Tibial nerve (tissue), 4 donors: ENCODE measurements at regions not wholly inside any gene's neighbourhood (a gene's known extent, or its start where the extent isn't known, plus 50 kb on each side); places are given as distances from the start of the nearest gene placed in this dataset.
"Not testable (repeated sequence)": the region's sequence is repeated elsewhere in the genome, so short reads cannot be mapped to it uniquely, and the experiment has no call there.

Experiments
- DNase-seq, 2 donors: peaks; one replicate each; pipeline ENCODE4 v3.0.0-alpha.2; 2019; ENCODE audit warnings: low spot score in 2 of 2
- H3K27ac ChIP-seq, 4 donors: fragments of 200-600 bp; sonication (generic) in 3 of 4; one replicate each; pipeline ENCODE4 v1.5.1; 2017 to 2019; ENCODE audit warnings: mild to moderate bottlenecking in 1 of 4
- H3K27me3 ChIP-seq, 2 donors: fragments of 200-600 bp; sonication (generic) in 1 of 2; one replicate each; pipeline versions ENCODE4 v1.5.1 to v1.6.0; 2017 to 2019
- H3K36me3 ChIP-seq, 3 donors: fragments of 200-600 bp; sonication (generic); one replicate each; pipeline ENCODE4 v1.5.1; 2018 to 2019
- H3K4me1 ChIP-seq, 4 donors: fragments of 200-600 bp; sonication (generic) in 3 of 4; one replicate each; pipeline ENCODE4 v1.5.1; 2017 to 2019
- H3K4me3 ChIP-seq, 4 donors: fragments of 200-600 bp; sonication (generic) in 3 of 4; one replicate each; pipeline ENCODE4 v1.5.1; 2017 to 2019; ENCODE audit warnings: mild to moderate bottlenecking in 1 of 4, moderate library complexity in 1 of 4
- H3K9me3 ChIP-seq, 4 donors: fragments of 200-600 bp; sonication (generic) in 3 of 4; one replicate each; pipeline ENCODE4 v1.5.1; 2017 to 2019
- CTCF ChIP-seq, 5 experiments: fragments of 200-600 bp in 3 of 5; fragments of 450-650 bp in 2 of 5; sonication (generic) in 3 of 5; IDR thresholded peaks; one replicate each; pipeline ENCODE4 v1.5.1; 2016 to 2019; ENCODE audit warnings: antibody characterized with exemption in 5 of 5, mild to moderate bottlenecking in 3 of 5, moderate library complexity in 2 of 5
- EP300 ChIP-seq, 2 donors: sonication (generic); formaldehyde crosslinking; IDR thresholded peaks; one replicate each; pipeline ENCODE4 v1.6.1; 2017; ENCODE audit warnings: antibody characterized with exemption in 2 of 2, mild to moderate bottlenecking in 1 of 2
- POLR2A ChIP-seq, 2 donors: fragments of 450-650 bp; IDR thresholded peaks; one replicate each; pipeline ENCODE4 v1.6.1; 2017; ENCODE audit warnings: antibody characterized with exemption in 2 of 2, mild to moderate bottlenecking in 2 of 2, moderate library complexity in 2 of 2
- WGBS, 2 donors: methylation state at CpG; one replicate each; pipeline ENCODE4 v1.1.5; 2018; 5-methylcytosine and 5-hydroxymethylcytosine counted together

- 71% methylated on average over 1 of the region's 1 CpG for WGBS, 2 donors
- DNase-seq = no peak
- TF ChIP-seq EP300 (IDR thresholded peaks at IDR 0.05) = no peak
- no peak for TF ChIP-seq POLR2A (IDR thresholded peaks at IDR 0.05)
- TF ChIP-seq CTCF (IDR thresholded peaks at IDR 0.05) = no peak
- Histone ChIP-seq H3K4me3 (no peak overlapping the region), H3K27ac (no peak overlapping the region), H3K4me1 (no peaks in the 10 kb centered on the region), H3K9me3 (no peaks in the 10 kb centered on the region), H3K27me3 (no peaks in the 10 kb centered on the region), H3K36me3 (no peaks in the 10 kb centered on the region)
These were observed 1545.4 kb upstream of the PCDH10 start for GRCh38 chr4:131603705-131604104.

- Histone ChIP-seq H3K9me3 (no peaks in the 10 kb centered on the region), H3K4me3 (no peak overlapping the region), H3K36me3 (no peaks in the 10 kb centered on the region), H3K27ac (no peak overlapping the region), H3K27me3 (no peaks in the 10 kb centered on the region), H3K4me1 (no peaks in the 10 kb centered on the region)
- no peak for DNase-seq
- TF ChIP-seq POLR2A (IDR thresholded peaks at IDR 0.05) = no peak
- no peak for TF ChIP-seq CTCF (IDR thresholded peaks at IDR 0.05)
- TF ChIP-seq EP300 (IDR thresholded peaks at IDR 0.05) = no peak
These were observed 1540.1 kb upstream of the PCDH10 start for GRCh38 chr4:131609039-131609438.

GRCh38 chr4:131610517-131610916 is 1538.6 kb upstream of the PCDH10 start:
- WGBS, 2 donors = 61 to 68% methylated on average over 1 of the region's 1 CpG
- H3K27me3 ChIP-seq, H3K4me3 ChIP-seq, H3K36me3 ChIP-seq, H3K9me3 ChIP-seq, H3K27ac ChIP-seq, DNase-seq, H3K4me1 ChIP-seq: not testable (repeated sequence)

- no peaks in the 10 kb centered on the region for H3K4me1 ChIP-seq
- H3K9me3 ChIP-seq = no peaks in the 10 kb centered on the region
- no peaks in the 10 kb centered on the region for H3K36me3 ChIP-seq
- DNase-seq = no peak
- 72 to 79% methylated on average over 5 of the region's 5 CpGs for WGBS, 2 donors
- H3K27me3 ChIP-seq = no peaks in the 10 kb centered on the region
- H3K27ac ChIP-seq = no peak overlapping the region
- TF ChIP-seq POLR2A (IDR thresholded peaks at IDR 0.05) (no peak), CTCF (IDR thresholded peaks at IDR 0.05) (no peak), EP300 (IDR thresholded peaks at IDR 0.05) (no peak)
- no peak overlapping the region for H3K4me3 ChIP-seq
These were observed 1535.8 kb upstream of the PCDH10 start for GRCh38 chr4:131613086-131613823.

- Histone ChIP-seq H3K4me1 (no peaks in the 10 kb centered on the region), H3K27me3 (no peaks in the 10 kb centered on the region), H3K36me3 (no peaks in the 10 kb centered on the region), H3K9me3 (no peaks in the 10 kb centered on the region), H3K4me3 (no peak overlapping the region), H3K27ac (no peak overlapping the region)
- no peak for TF ChIP-seq POLR2A (IDR thresholded peaks at IDR 0.05)
- TF ChIP-seq EP300 (IDR thresholded peaks at IDR 0.05) = no peak
- no peak for TF ChIP-seq CTCF (IDR thresholded peaks at IDR 0.05)
- 81 to 91% methylated on average over 1 of the region's 1 CpG for WGBS, 2 donors
- no peak for DNase-seq
These were observed 1535.3 kb upstream of the PCDH10 start for GRCh38 chr4:131613824-131614216.

- Histone ChIP-seq H3K36me3 (no peaks in the 10 kb centered on the region), H3K4me3 (no peak overlapping the region), H3K27ac (no peak overlapping the region), H3K27me3 (no peaks in the 10 kb centered on the region), H3K4me1 (no peaks in the 10 kb centered on the region), H3K9me3 (peaks cover 0 to 18% (median 0%) of the 10 kb centered on the region in 4 donors)
- TF ChIP-seq POLR2A (IDR thresholded peaks at IDR 0.05) (no peak), EP300 (IDR thresholded peaks at IDR 0.05) (no peak), CTCF (IDR thresholded peaks at IDR 0.05) (no peak)
- DNase-seq = no peak
These were observed 1516.2 kb upstream of the PCDH10 start for GRCh38 chr4:131632877-131633276.
